ENCODE measurements at regions not wholly inside any gene's neighbourhood (a gene's known extent, or its start where the extent isn't known, plus 50 kb on each side); places are given as distances from the start of the nearest gene placed in this dataset.

DNA sequence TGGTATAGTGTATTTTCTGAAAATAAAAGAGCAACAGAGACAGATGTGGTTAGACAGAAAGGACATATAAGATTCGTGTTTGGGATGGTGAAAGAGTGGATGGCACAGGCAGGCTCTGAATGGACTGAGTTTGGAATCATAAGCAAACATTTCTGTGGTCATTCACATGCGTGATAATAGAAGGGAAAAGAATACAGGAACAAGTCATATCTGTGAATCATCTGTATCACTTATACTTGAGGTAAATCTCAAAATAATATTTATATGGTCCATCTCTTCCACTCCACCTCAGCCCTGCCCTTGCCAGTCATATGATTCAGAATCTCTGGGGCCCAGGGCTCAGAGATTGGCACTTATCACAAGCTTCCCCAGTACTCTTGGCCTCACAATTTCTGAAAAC lies 535.1 kb downstream of the BCKDHB start:
- no peak overlapping the region for H3K9ac ChIP-seq (ENCODE audit: low read depth, low read length)
- no peaks in the 10 kb centered on the region; the same call in 1 of the 2 replicates for H3K9me3 ChIP-seq (ENCODE audit: control insufficient read depth, insufficient read depth, low read length)
- H3K4me1 ChIP-seq (ENCODE audit: insufficient read depth, low read length): peaks cover 10% of the 10 kb centered on the region
- no peaks in the 10 kb centered on the region for H3K36me3 ChIP-seq (ENCODE audit: insufficient read depth, low read length)

DNA sequence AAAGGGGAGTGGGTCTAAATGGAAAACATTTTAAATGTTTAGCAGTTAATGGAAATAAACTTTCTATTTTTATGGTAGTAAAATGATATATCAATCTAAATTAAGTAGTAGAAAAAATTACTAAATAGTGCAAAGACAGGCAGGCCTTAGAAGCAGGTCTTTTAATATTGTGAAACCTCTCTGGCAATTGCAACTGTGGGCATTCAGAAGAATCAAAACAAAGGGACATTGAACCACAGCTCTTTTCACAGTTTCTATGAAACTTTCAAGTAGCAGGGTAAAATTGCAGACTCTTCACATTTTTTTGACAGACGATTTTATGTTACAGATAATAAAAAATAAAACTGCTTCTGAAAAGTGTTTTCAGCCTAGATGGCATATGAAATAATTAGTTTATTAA lies 533.7 kb downstream of the BCKDHB start:
- no peaks in the 10 kb centered on the region for H3K9me3 ChIP-seq (ENCODE audit: control insufficient read depth, insufficient read depth, low read length)
- H3K36me3 ChIP-seq (ENCODE audit: insufficient read depth, low read length): no peaks in the 10 kb centered on the region
- no peak overlapping the region for H3K9ac ChIP-seq (ENCODE audit: low read depth, low read length)
- H3K4me1 ChIP-seq (ENCODE audit: insufficient read depth, low read length): peaks cover 10% of the 10 kb centered on the region

DNA sequence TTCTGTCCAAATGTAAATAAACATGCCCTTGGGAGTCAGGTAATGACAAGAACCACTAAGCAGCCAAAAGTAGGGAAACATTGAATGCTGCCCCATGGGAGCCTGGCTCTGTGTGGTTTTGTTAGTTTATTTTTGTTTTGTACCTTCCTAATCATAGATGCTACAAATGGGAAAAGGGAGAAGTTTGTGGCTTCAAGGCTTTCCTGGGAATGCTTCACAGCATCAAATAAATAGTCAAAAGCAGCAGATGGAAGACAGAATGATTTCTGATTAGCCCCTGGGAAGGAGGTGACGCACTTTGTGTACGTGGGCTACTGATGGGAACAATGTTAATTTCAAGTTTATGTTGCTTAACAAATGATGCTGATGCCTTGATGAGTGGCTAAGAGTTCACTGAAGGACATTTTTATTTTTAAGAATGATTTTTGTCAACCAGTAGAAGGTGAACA lies 532.7 kb downstream of the BCKDHB start:
- Histone ChIP-seq H3K4me1 (ENCODE audit: insufficient read depth, low read length) (peaks cover 10% of the 10 kb centered on the region), H3K9ac (ENCODE audit: low read depth, low read length) (peak overlapping the region; percentile 1; the same call in 1 of the 2 replicates), H3K36me3 (ENCODE audit: insufficient read depth, low read length) (no peaks in the 10 kb centered on the region), H3K9me3 (ENCODE audit: control insufficient read depth, insufficient read depth, low read length) (no peaks in the 10 kb centered on the region)

DNA sequence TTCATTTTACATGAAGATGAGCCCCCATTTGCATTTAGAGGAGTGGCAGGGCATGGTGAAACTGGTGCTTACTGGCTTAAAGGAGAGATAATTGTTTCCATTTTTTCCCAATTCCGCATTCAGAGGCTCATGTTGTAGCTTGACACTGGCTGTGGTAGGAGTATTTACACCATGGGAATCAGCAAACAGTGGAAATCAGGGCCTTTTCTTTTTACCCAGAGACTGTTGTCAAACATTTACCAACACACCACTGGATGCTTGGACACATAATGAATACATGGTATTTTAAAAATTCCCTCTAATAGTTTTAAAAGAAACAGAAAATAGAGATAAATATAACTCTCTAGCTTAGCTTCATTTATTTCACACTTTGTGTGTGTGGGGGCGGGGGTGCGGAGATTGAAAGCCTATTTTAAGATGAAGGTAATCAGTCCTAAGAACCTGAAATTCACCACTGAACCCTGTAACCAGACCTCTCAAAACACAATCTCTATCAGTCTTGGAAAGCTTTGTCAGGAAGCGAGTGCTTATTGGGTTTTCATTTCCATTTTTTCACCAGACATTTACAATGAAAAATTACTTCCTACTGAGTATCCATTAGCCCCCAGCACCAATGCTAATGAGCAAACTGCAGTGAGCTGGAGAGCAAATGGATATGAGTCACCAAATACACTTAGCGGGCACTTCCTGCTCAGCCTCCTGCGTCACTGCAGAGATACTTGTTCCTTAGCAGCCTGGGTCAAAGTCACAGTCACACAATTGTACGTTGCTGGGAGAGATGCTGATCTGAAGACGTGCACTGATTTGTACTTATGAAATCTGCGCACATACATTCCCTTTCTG lies 532.0 kb downstream of the BCKDHB start:
- Histone ChIP-seq H3K4me1 (ENCODE audit: insufficient read depth, low read length) (peaks cover 10% of the 10 kb centered on the region), H3K36me3 (ENCODE audit: insufficient read depth, low read length) (no peaks in the 10 kb centered on the region), H3K9me3 (ENCODE audit: control insufficient read depth, insufficient read depth, low read length) (no peaks in the 10 kb centered on the region), H3K9ac (ENCODE audit: low read depth, low read length) (peak overlapping the region; percentile 1; the same call in 1 of the 2 replicates)

DNA sequence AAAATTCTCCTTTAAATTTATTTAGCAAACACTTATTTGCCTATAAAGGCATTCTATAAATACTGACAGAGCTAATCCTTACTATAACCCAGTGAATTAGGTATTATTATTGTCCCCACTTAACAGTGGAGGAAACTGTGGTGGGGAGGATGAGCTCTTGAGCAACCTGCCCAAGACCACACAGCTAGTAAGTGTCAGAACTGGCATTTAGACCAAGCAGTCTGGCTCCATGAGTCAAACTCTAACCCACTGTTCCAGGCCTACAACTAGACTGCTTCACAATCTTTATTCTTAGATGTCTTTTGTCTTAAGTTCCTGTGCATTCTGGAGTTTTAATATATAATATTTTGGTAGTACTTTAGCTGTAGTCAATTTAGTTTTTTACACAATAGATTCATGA lies 530.8 kb downstream of the BCKDHB start:
- Histone ChIP-seq H3K9ac (ENCODE audit: low read depth, low read length) (no peak overlapping the region), H3K4me1 (ENCODE audit: insufficient read depth, low read length) (peaks cover 10% of the 10 kb centered on the region), H3K9me3 (ENCODE audit: control insufficient read depth, insufficient read depth, low read length) (no peaks in the 10 kb centered on the region), H3K36me3 (ENCODE audit: insufficient read depth, low read length) (no peaks in the 10 kb centered on the region)

DNA sequence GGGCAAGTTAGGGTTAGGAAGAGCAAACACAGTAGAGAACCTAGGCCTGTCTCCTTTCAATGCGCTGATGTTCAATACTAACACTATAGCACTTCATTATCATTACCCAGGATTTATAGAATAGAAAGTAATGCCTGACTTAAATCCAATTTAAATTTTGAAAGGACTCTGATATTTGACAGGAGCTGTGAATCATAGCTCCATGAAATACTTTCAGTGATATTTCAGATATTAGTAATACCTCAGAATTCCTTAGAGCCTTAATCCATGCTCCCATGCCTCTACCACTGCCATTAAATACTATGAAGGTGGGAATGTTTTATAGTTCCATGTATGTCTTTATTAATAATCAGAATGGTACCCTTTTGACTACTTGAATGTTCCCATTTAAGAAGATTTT lies 530.2 kb downstream of the BCKDHB start:
- no peaks in the 10 kb centered on the region for H3K9me3 ChIP-seq (ENCODE audit: control insufficient read depth, insufficient read depth, low read length)
- no peaks in the 10 kb centered on the region for H3K36me3 ChIP-seq (ENCODE audit: insufficient read depth, low read length)
- peaks cover 10% of the 10 kb centered on the region for H3K4me1 ChIP-seq (ENCODE audit: insufficient read depth, low read length)
- H3K9ac ChIP-seq (ENCODE audit: low read depth, low read length): no peak overlapping the region

DNA sequence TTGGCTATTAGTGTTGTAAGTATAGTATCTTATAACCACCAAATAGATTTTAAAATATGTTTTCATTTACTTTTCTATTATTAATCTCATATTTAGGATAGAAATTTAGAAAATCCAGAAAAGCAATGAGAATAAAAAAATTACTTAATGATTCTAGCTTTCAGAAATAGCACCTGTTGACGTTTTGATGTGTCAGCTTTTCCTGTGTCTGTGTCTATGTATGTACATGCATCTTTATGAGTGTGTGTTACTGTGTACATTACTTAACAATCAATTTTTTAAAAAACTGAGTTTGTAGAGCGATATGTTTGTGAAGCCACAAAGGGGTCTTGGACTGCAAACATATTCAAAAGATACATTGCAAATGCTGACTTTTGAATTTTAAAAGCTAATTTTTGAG lies 526.9 kb downstream of the BCKDHB start:
- Histone ChIP-seq H3K9me3 (ENCODE audit: control insufficient read depth, insufficient read depth, low read length) (no peaks in the 10 kb centered on the region), H3K9ac (ENCODE audit: low read depth, low read length) (no peak overlapping the region), H3K4me1 (ENCODE audit: insufficient read depth, low read length) (peaks cover 3% of the 10 kb centered on the region), H3K36me3 (ENCODE audit: insufficient read depth, low read length) (no peaks in the 10 kb centered on the region)

DNA sequence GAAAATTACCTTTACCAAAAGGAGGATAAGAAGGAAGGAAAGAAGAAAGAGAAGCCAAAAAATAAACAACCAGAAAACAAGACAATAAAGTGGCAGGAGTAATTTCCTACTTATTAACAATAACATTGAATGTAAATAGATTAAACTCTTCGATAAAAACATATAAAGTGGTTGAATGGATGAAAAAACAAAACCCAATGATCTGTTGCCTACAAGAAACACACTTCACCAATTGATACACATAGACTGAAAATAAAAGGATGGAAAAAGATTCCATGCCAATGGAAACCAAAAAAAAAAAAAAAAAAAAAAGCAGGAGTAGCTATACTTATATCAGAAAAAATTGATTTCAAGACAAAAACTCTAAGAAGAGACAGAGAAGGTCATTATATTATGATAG lies 518.9 kb downstream of the BCKDHB start:
- Histone ChIP-seq H3K4me1 (ENCODE audit: insufficient read depth, low read length) (no peaks in the 10 kb centered on the region), H3K9me3 (ENCODE audit: control insufficient read depth, insufficient read depth, low read length) (no peaks in the 10 kb centered on the region), H3K9ac (ENCODE audit: low read depth, low read length) (no peak overlapping the region), H3K36me3 (ENCODE audit: insufficient read depth, low read length) (no peaks in the 10 kb centered on the region)

DNA sequence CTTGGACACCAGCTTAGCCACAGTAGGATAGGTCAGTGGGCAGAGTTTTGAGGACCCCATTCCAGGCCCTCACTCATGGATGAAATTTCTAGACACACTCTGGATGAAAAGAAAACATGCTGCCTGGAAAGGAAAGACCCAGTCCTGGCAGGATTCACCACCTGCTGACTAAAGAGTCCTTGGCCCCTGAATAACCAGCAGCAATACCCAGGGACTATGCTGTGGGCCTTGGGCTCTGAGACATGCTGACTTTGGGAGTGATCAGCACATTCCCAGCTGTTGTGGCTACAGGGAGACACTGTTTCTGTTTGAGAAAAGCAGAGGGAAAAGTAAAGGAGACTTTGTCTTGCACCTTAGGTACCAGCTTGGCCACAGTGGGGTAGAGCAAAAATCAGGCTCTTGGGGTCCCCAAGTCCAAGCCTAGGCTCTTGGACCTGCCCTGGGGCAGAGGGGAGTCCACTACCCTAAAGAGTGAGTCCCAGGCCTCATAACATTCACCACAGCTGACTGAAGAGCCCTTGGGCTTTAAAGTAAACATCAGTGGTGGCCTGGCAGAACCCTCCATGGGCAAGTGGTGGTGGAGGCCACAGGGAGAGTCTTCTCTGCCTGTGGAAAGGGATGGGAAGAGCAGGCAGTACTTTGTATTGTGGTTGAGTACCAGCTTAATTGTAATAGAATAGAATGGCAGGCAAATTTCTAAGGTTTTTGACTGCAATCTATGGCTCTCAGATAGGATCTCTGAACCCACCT lies 516.8 kb downstream of the BCKDHB start:
- no peak overlapping the region for H3K9ac ChIP-seq (ENCODE audit: low read depth, low read length)
- H3K4me1 ChIP-seq (ENCODE audit: insufficient read depth, low read length): no peaks in the 10 kb centered on the region
- no peaks in the 10 kb centered on the region for H3K36me3 ChIP-seq (ENCODE audit: insufficient read depth, low read length)
- H3K9me3 ChIP-seq (ENCODE audit: control insufficient read depth, insufficient read depth, low read length): no peaks in the 10 kb centered on the region

DNA sequence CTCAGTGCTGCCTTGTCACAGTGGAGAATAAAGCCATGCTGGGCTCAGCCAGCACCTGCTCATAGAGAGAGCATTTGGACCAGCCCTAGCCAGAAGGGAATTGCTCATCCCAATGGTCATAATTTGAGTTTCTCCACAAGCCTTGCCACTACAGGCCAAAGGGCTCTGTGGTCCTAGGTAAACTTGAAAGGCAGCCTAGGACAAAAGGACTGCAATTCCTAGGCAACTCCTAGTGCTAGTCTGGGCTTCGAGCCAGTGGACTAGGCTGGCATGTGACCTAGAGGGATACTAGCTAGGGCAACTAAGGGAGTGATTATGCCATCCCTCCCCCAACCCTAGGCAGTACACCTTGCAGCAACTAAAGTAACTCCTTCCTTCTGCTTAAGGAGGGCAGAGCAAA lies 516.2 kb downstream of the BCKDHB start:
- no peak overlapping the region for H3K9ac ChIP-seq (ENCODE audit: low read depth, low read length)
- no peaks in the 10 kb centered on the region for H3K9me3 ChIP-seq (ENCODE audit: control insufficient read depth, insufficient read depth, low read length)
- no peaks in the 10 kb centered on the region for H3K4me1 ChIP-seq (ENCODE audit: insufficient read depth, low read length)
- H3K36me3 ChIP-seq (ENCODE audit: insufficient read depth, low read length): no peaks in the 10 kb centered on the region

DNA sequence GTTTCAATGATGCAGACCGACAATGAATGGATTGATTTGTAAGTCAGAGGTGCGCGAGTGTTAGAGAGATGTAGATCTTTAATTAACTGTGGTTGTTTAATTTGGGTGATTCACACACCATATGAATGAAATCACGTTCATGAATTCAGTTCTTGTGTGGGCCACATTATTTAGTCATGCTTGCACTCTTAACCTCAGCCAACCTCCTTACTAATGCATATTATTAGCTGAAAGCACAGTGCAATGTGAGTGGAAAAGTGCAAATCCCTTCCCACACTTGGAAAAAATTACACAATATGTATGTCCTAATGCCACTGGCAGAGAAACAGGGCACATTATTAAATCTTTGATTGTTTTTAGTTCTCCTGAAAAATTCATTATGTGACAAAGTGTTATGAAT lies 512.5 kb downstream of the BCKDHB start:
- Histone ChIP-seq H3K9me3 (ENCODE audit: control insufficient read depth, insufficient read depth, low read length) (no peaks in the 10 kb centered on the region), H3K36me3 (ENCODE audit: insufficient read depth, low read length) (no peaks in the 10 kb centered on the region), H3K9ac (ENCODE audit: low read depth, low read length) (no peak overlapping the region), H3K4me1 (ENCODE audit: insufficient read depth, low read length) (no peaks in the 10 kb centered on the region)

DNA sequence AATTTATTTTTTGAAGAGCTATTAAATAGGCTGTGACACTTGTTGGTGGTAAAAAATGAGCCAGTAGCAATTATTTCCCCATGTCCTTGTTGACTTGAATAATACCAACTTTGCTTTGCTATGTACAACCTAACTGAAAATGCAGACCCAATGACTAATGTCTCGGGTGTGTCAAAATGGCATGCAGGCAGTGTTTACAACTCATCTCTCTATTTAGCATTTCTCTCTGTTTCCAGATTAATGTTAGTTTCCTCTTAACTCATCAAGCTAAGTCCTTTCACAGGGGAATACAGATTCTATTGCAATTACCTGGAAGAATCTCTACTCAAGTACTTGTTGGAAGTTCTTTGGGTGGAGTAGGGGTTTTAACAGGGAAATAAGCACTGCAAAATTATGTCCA lies 504.4 kb downstream of the BCKDHB start:
- H3K9me3 ChIP-seq (ENCODE audit: control insufficient read depth, insufficient read depth, low read length): no peaks in the 10 kb centered on the region
- no peak overlapping the region for H3K9ac ChIP-seq (ENCODE audit: low read depth, low read length)

DNA sequence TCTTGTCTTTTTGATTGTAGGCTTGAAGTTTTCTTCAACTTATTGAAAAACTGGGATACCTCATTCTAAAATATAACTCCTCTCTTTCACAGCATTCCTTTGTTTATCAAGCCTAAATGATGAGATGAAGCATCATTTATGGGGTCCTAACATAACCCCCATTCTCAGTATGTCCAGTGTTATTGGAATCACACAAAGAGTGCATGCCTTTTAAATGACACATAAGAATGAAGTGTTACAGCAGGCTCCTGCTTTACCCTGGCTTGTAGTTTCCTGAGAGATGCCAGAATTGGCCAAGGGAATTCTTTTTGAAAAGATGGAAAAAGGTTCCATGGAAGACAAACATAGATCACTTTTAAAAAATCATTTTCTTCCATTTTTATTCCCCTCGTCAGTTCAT lies 502.4 kb downstream of the BCKDHB start:
- Histone ChIP-seq H3K36me3 (ENCODE audit: insufficient read depth, low read length) (no peaks in the 10 kb centered on the region), H3K4me1 (ENCODE audit: insufficient read depth, low read length) (peaks cover 5% of the 10 kb centered on the region; the same call in 1 of the 2 replicates), H3K9ac (ENCODE audit: low read depth, low read length) (no peak overlapping the region)

More for the DNA sequence above, 504.4 kb downstream of the BCKDHB start:
- Histone ChIP-seq H3K4me1 (ENCODE audit: insufficient read depth, low read length) (peaks cover 5% of the 10 kb centered on the region; the same call in 1 of the 2 replicates), H3K36me3 (ENCODE audit: insufficient read depth, low read length) (no peaks in the 10 kb centered on the region)

DNA sequence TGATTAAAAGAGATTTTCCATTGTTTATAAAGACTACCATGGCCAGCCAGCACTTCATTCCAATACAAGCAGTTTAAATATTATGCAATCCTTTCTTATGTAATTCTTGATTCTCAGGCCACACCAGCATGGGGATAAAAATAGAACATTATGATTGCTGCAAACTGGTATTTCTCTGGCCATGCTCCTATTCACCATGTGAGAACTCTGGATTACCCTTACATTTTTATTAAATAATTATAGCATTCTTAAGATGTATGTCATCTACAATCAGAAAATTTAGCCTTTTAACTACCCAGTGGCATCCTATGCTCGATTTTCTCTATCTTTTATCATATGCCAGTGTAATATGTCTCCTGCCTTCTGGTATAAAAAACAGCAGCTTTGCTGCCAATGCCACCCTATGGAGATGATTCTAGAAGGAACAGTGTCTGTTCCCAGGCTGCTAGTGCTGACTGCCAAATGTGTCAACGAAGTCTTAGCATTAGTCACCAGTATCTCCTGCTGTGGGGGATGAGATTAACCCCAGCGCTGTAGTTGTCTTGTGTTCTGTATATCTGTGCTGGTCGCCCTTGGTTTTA lies 501.4 kb downstream of the BCKDHB start:
- Histone ChIP-seq H3K4me1 (ENCODE audit: insufficient read depth, low read length) (peaks cover 5% of the 10 kb centered on the region; the same call in 1 of the 2 replicates), H3K9ac (ENCODE audit: low read depth, low read length) (no peak overlapping the region), H3K36me3 (ENCODE audit: insufficient read depth, low read length) (no peaks in the 10 kb centered on the region)

More for the DNA sequence above, 502.4 kb downstream of the BCKDHB start:
- no peaks in the 10 kb centered on the region for H3K9me3 ChIP-seq (ENCODE audit: control insufficient read depth, insufficient read depth, low read length)

More for the DNA sequence above, 501.4 kb downstream of the BCKDHB start:
- no peaks in the 10 kb centered on the region for H3K9me3 ChIP-seq (ENCODE audit: control insufficient read depth, insufficient read depth, low read length)
